ENCODE measurements at regions not wholly inside any gene's neighbourhood (a gene's known extent, or its start where the extent isn't known, plus 50 kb on each side); places are given as distances from the start of the nearest gene placed in this dataset.
"Not testable (repeated sequence)": the region's sequence is repeated elsewhere in the genome, so short reads cannot be mapped to it uniquely, and the experiment has no call there.

- in situ Hi-C loops (cut with HindIII; ENCODE audit: low sequenced_read_pairs), result no loop called here
- no peak overlapping the region for H3K4me3 ChIP-seq (ENCODE audit: low read depth, low read length)
- DNase-seq (ENCODE audit: low read depth, low spot score), result no peak
- no peak for TF ChIP-seq CTCF (IDR thresholded peaks at IDR 0.05; ENCODE audit: low read depth, low read length)
Measured at GRCh38 chr5:101009758-101010519, 106.9 kb upstream of the ST8SIA4 start.

GRCh38 chr5:100992354-100992753 is 89.3 kb upstream of the ST8SIA4 start:
- TF ChIP-seq CTCF (IDR thresholded peaks at IDR 0.05; ENCODE audit: low read depth, low read length), result no peak
- in situ Hi-C loops (cut with HindIII; ENCODE audit: low sequenced_read_pairs), result no loop called here
- no peak for DNase-seq (ENCODE audit: low read depth, low spot score)
- H3K4me3 ChIP-seq (ENCODE audit: low read depth, low read length), result no peak overlapping the region

GRCh38 chr5:100983601-100984000 is 80.5 kb upstream of the ST8SIA4 start:
- H3K4me3 ChIP-seq (ENCODE audit: low read depth, low read length); DNase-seq (ENCODE audit: low read depth, low spot score); in situ Hi-C loops (cut with HindIII; ENCODE audit: low sequenced_read_pairs): not testable (repeated sequence)

- no peak for TF ChIP-seq CTCF (IDR thresholded peaks at IDR 0.05; ENCODE audit: low read depth, low read length)
- no peak overlapping the region for H3K4me3 ChIP-seq (ENCODE audit: low read depth, low read length)
Measured at GRCh38 chr5:100974082-100974481, 71.0 kb upstream of the ST8SIA4 start.

GRCh38 chr5:100970646-100971255 is 67.7 kb upstream of the ST8SIA4 start:
- no peak for TF ChIP-seq CTCF (IDR thresholded peaks at IDR 0.05; ENCODE audit: low read depth, low read length)
- in situ Hi-C loops (cut with HindIII; ENCODE audit: low sequenced_read_pairs), result no loop called here

More at GRCh38 chr5:100974082-100974481, 71.0 kb upstream of the ST8SIA4 start:
- no peak for DNase-seq (ENCODE audit: low read depth, low spot score)
- in situ Hi-C loops (cut with HindIII; ENCODE audit: low sequenced_read_pairs), result no loop called here

DNA sequence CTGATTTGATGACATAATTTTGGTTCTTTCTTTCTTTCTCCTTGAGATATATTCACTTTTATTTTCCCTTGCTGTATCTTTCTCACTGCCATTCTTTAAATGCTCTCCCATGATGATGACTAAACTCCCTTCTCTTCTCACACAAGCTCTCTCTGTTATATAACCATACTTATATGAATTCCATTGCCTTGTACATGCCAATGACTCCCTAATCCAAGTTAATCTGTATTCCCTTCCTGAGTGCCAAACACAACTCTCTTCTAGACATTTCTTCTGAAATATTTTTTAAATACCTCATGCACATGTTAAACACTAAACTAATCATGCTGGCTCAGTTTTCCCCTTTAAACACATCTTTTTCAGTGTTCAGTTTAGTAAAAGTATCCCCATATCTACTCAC is 62.2 kb upstream of the ST8SIA4 start:
- in situ Hi-C loops (cut with HindIII; ENCODE audit: low sequenced_read_pairs), result no loop called here
- DNase-seq (ENCODE audit: low read depth, low spot score), result no peak
- no peak overlapping the region for H3K4me3 ChIP-seq (ENCODE audit: low read depth, low read length)
- TF ChIP-seq CTCF (IDR thresholded peaks at IDR 0.05; ENCODE audit: low read depth, low read length), result no peak

More at GRCh38 chr5:100970646-100971255, 67.7 kb upstream of the ST8SIA4 start:
- DNase-seq (ENCODE audit: low read depth, low spot score), result no peak
- no peak overlapping the region for H3K4me3 ChIP-seq (ENCODE audit: low read depth, low read length)

Measured in astrocyte of the spinal cord (primary cell).